K562 (cell line): ENCODE measurements at regions not wholly inside any gene's neighbourhood (a gene's known extent, or its start where the extent isn't known, plus 50 kb on each side); places are given as distances from the start of the nearest gene placed in this dataset.
A peak's percentile ranks its signal among the peaks of the same experiment; 100 is the strongest.

Experiments
- ATAC-seq: fragments of 200-7000 bp; cut with Tn5 transposase; 3 replicates; pipeline ENCODE4 v1.9.1; 2020; ENCODE audit warnings: moderate library complexity
- BruUV-seq: library from RNA; stranded (reverse); fragments of 400-500 nt; replicated peaks from 2 replicates; lab custom pipeline; 2021; lab: Mats Ljungman, UMichigan
- CTCF ChIA-PET: fragments of 300-600 bp; formaldehyde crosslinking; extraction: SDS; loops from one replicate; lab custom pipeline; 2021; ENCODE audit warnings: low intra/inter-chr PET ratio; lab: Yijun Ruan, JAX
- POLR2A ChIA-PET: fragments of 300-600, 350-650 bp; sonication (Branson Sonifier 250); formaldehyde crosslinking; extraction: SDS; loops from one replicate; lab custom pipeline; 2021; ENCODE audit warnings: antibody characterized with exemption, inconsistent platforms; lab: Yijun Ruan, JAX
- DNase-seq, 4 experiments: peaks; one replicate each; pipeline versions ENCODE4 v3.0.0 to v3.0.0-alpha.2; 2011 to 2018; ENCODE audit warnings: low spot score in 3 of 4, mixed read lengths in 3 of 4; ENCODE audit errors: extremely low read depth in 1 of 4
- FAIRE-seq: peaks from 2 replicates; lab custom pipeline; 2011; peaks lifted over from hg19 to GRCh38; lab: Jason Lieb, UNC
- H2AFZ ChIP-seq: 2 replicates; pipeline ENCODE4 v1.6.0; 2011; ENCODE audit warnings: low read depth, low read length, control low read depth, inconsistent platforms
- H3K27ac ChIP-seq: fragments of 200-600 bp; 3 replicates; pipeline ENCODE4 v1.8.0; 2011; ENCODE audit warnings: low read depth, mild to moderate bottlenecking, control low read depth, inconsistent platforms, low read length, moderate library complexity, mixed read lengths; ENCODE audit errors: extremely low read depth
- H3K27me3 ChIP-seq, 2 experiments: fragments of 300-600 bp in 1 of 2; 2 replicates in 1 of 2; 3 replicates in 1 of 2; pipeline versions ENCODE4 v1.6.0 to v1.8.0; 2011; ENCODE audit warnings: inconsistent platforms in 2 of 2, low read length in 2 of 2, mild to moderate bottlenecking in 1 of 2, mixed read lengths in 1 of 2, moderate library complexity in 1 of 2; ENCODE audit not compliant: control insufficient read depth in 2 of 2, insufficient read depth in 2 of 2
- H3K36me3 ChIP-seq: fragments of 300-600 bp; 3 replicates; pipeline ENCODE4 v1.8.0; 2011; ENCODE audit warnings: mild to moderate bottlenecking, low read length, inconsistent platforms; ENCODE audit not compliant: control insufficient read depth, insufficient read depth
- H3K4me1 ChIP-seq, 2 experiments: fragments of 200-600 bp in 1 of 2; replicated peaks in 1 of 2; 2 replicates in 1 of 2; 3 replicates in 1 of 2; pipeline versions ENCODE4 v1.5.1 to v1.8.0; 2011; ENCODE audit warnings: inconsistent platforms in 2 of 2, low read length in 2 of 2, mild to moderate bottlenecking in 1 of 2, mixed read lengths in 1 of 2, moderate library complexity in 1 of 2; ENCODE audit not compliant: control insufficient read depth in 2 of 2, insufficient read depth in 2 of 2
- H3K4me2 ChIP-seq: 2 replicates; pipeline ENCODE4 v1.6.1; 2011; ENCODE audit warnings: low read length, control low read depth, inconsistent platforms, mixed read lengths; ENCODE audit not compliant: insufficient read depth
- H3K4me3 ChIP-seq: fragments of 200-600 bp; sonication (generic), shearing (Covaris generic); 2 replicates; pipeline ENCODE4 v1.5.1; 2016; ENCODE audit warnings: control low read depth, inconsistent platforms
- H3K79me2 ChIP-seq: fragments of 200-600 bp; 3 replicates; pipeline ENCODE4 v1.8.0; 2011; ENCODE audit warnings: low read length, inconsistent platforms; ENCODE audit not compliant: control insufficient read depth, insufficient read depth
- H3K9ac ChIP-seq, 2 experiments: 2 replicates each; pipeline versions ENCODE4 v1.6.0 to v1.6.1; 2011; ENCODE audit warnings: low read depth in 2 of 2, low read length in 2 of 2, control low read depth in 1 of 2, inconsistent platforms in 1 of 2, mild to moderate bottlenecking in 1 of 2, mixed read lengths in 1 of 2; ENCODE audit not compliant: insufficient read depth in 1 of 2
- H3K9me1 ChIP-seq: one replicate; pipeline ENCODE4 v1.6.0; 2011; ENCODE audit warnings: inconsistent platforms, mild to moderate bottlenecking, low read length, moderate library complexity; ENCODE audit not compliant: control insufficient read depth, insufficient read depth
- H3K9me3 ChIP-seq: replicated peaks from 2 replicates; pipeline ENCODE4 v1.5.1; 2011; ENCODE audit warnings: low read depth, low read length, inconsistent platforms; ENCODE audit not compliant: control insufficient read depth, insufficient read depth
- H4K20me1 ChIP-seq: replicated peaks from 2 replicates; pipeline ENCODE4 v1.6.1; 2011; ENCODE audit warnings: low read length, inconsistent platforms, mixed read lengths; ENCODE audit not compliant: control insufficient read depth, insufficient read depth
- C11orf30 ChIP-seq: fragments of 450-650 bp; IDR thresholded peaks from 2 replicates; pipeline ENCODE4 v1.6.1; 2016; ENCODE audit warnings: low read depth, mild to moderate bottlenecking
- MAFF ChIP-seq: IDR thresholded peaks from 2 replicates; pipeline ENCODE4 v1.6.1; 2012; ENCODE audit warnings: low read length, improper control_type of control experiment
- MAFG ChIP-seq: fragments of 450-650 bp; conservative IDR thresholded peaks from 2 replicates; pipeline ENCODE4 v1.6.1; 2016; ENCODE audit warnings: missing genetic modification characterization, missing compliant biosample characterization
- NCOR1 ChIP-seq: fragments of 450-650 bp; IDR thresholded peaks from 2 replicates; pipeline ENCODE4 v1.6.1; 2016; ENCODE audit warnings: mild to moderate bottlenecking, moderate library complexity
- ZNF316 ChIP-seq: fragments of 450-650 bp; IDR thresholded peaks from 2 replicates; pipeline ENCODE4 v1.6.1; 2016
- WGBS: fragments of 100-300 bp; shearing (Covaris generic); methylation state at CpG from one replicate; pipeline ENCODE4 v1.1.6; 2016; ENCODE audit warnings: low coverage, mixed read lengths; ENCODE audit not compliant: insufficient coverage; ENCODE audit errors: missing lambda C conversion rate; 5-methylcytosine and 5-hydroxymethylcytosine counted together
- in situ Hi-C: fragments of 300-500 bp; cut with MboI; formaldehyde crosslinking; loops from 4 replicates; pipeline ENCODE4 v1.15.0; 2018; ENCODE audit warnings: inconsistent platforms, mixed read lengths
- intact Hi-C: fragments of 100-400 bp; cut with micrococcal nuclease; formaldehyde crosslinking; loops from 2 replicates; pipeline ENCODE4 v1.14.2; 2022
- TF ChIP-seq, protein P1 (sequence below): fragments of 450-650 bp; IDR thresholded peaks from 2 replicates; pipeline ENCODE4 v1.6.1; 2017; ENCODE audit warnings: mild to moderate bottlenecking, moderate library complexity

DNA sequence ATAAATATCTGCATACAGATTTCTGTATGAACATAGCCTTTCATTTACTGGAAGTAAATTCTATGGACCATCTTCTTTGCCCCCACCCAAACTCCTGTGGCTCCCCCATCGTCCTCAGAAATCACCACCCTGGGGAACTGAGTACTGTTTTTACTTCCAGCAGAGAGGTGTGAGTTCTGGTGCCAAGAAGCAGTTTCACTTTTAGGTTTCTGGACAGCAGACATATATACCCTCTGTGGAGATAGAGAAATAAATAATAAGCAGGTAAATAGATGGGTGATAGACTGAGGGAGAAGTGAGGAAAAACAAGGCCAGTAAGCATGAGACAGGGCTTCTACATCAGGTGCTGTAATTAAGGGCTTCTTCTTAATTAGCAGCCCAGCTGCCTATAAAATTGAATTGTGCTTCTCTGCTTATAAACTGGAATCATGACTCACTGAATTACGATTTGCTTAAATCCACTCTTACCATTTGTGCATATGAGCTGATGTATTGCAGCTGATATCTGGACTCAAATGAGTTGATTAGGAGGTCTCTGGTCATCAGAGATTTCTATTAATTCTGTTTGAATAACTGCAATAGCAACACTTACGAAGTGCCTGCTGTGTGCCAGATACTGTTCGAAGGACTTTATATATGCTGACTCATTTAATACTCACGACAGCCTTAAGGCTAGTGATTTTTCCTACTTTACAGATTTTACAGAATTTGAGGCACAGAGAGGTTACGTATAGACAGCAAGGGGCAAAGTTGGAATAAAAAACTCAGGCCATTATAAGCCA lies 60.8 kb upstream of the DHX15 start:
- no peak overlapping the region for H3K4me2 ChIP-seq
- ATAC-seq (no peak), DNase-seq (no peak), FAIRE-seq (no peak)
- no peak overlapping the region for H3K27ac ChIP-seq
- BruUV-seq, result no TSS peak
- WGBS, result 0% methylated on average over 6 of the region's 6 CpGs
- in situ Hi-C loops, result no loop called here
- POLR2A ChIA-PET, result no interaction called here
- H3K9ac ChIP-seq, result no peak overlapping the region
- H3K36me3 ChIP-seq, result no peaks in the 10 kb centered on the region
- no peak overlapping the region for H2AFZ ChIP-seq
- no peaks in the 10 kb centered on the region; the same call in 1 of the 2 replicates for H4K20me1 ChIP-seq
- peak; percentile 45; the same call in 1 of the 2 replicates for TF ChIP-seq MAFF
- peak; percentile 69 for TF ChIP-seq ZNF316
- TF ChIP-seq C11orf30, result 0 out of 2 replicates have a peak, but pooled peaks have one; percentile 34
- TF ChIP-seq, protein P1, sequence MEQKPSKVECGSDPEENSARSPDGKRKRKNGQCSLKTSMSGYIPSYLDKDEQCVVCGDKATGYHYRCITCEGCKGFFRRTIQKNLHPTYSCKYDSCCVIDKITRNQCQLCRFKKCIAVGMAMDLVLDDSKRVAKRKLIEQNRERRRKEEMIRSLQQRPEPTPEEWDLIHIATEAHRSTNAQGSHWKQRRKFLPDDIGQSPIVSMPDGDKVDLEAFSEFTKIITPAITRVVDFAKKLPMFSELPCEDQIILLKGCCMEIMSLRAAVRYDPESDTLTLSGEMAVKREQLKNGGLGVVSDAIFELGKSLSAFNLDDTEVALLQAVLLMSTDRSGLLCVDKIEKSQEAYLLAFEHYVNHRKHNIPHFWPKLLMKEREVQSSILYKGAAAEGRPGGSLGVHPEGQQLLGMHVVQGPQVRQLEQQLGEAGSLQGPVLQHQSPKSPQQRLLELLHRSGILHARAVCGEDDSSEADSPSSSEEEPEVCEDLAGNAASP, result no peak
- TF ChIP-seq MAFG (tag), result peak; percentile 59
- no peak for TF ChIP-seq NCOR1
- TF ChIP-seq, all 486 proteins: peak for 4
- intact Hi-C loops, result no loop called here
- peaks cover 0 to 3% of the 10 kb centered on the region in 2 experiments; a peak in 1 of 5 replicates for H3K27me3 ChIP-seq
- no peaks in the 10 kb centered on the region for H3K9me1 ChIP-seq
- H3K79me2 ChIP-seq, result no peaks in the 10 kb centered on the region
- H3K9me3 ChIP-seq, result no peaks in the 10 kb centered on the region
- CTCF ChIA-PET, result no interaction called here
- no peaks in the 10 kb centered on the region for H3K4me1 ChIP-seq
- H3K4me3 ChIP-seq, result no peak overlapping the region
